GM23248 (cell line): ENCODE measurements at regions not wholly inside any gene's neighbourhood (a gene's known extent, or its start where the extent isn't known, plus 50 kb on each side); places are given as distances from the start of the nearest gene placed in this dataset.

Source experiments
- EZH2 ChIP-seq: fragments of 200-600 bp; sonication (generic); IDR thresholded peaks from 2 replicates; pipeline ENCODE4 v1.6.1; 2018; ENCODE audit warnings: antibody characterized with exemption, mild to moderate bottlenecking; ENCODE audit not compliant: insufficient read depth, poor library complexity, severe bottlenecking
- EZH2phosphoT487 ChIP-seq: fragments of 200-600 bp; sonication (generic); IDR thresholded peaks from 2 replicates; pipeline ENCODE4 v1.6.1; 2018; ENCODE audit warnings: antibody characterized with exemption, moderate library complexity, mild to moderate bottlenecking, low read depth; ENCODE audit not compliant: insufficient read depth

DNA sequence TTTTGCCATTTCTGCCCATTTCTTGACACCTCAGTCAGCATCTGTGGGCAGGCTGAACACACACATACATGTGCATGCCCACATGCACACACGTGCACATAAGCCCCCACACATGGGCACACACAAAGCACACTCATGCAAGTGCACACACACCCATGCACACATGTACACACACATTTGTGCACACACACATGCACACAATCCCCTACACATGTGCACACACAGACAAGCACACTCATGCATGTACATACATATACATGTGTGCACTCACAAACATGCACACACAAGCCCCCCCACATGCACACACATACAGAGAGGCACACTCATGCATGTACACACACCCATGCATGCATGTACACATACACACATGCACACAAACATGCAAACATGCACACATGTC lies 83.5 kb upstream of the ACTRT2 start:
- no peak for TF ChIP-seq EZH2phosphoT487
- no peak for TF ChIP-seq EZH2
